ENCODE measurements at regions not wholly inside any gene's neighbourhood (a gene's known extent, or its start where the extent isn't known, plus 50 kb on each side); places are given as distances from the start of the nearest gene placed in this dataset.

GRCh38 chr12:84046859-84047258 lies 865.7 kb downstream of the SLC6A15 start:
- no peak for TF ChIP-seq CTCF (IDR thresholded peaks at IDR 0.05)
- TF ChIP-seq POLR2A (IDR thresholded peaks at IDR 0.05) = no peak
